ENCODE measurements at regions not wholly inside any gene's neighbourhood (a gene's known extent, or its start where the extent isn't known, plus 50 kb on each side); places are given as distances from the start of the nearest gene placed in this dataset.
"Not testable (repeated sequence)": the region's sequence is repeated elsewhere in the genome, so short reads cannot be mapped to it uniquely, and the experiment has no call there.

GRCh38 chr13:89521672-89522071 lies 1825.8 kb upstream of the MIR17HG start:
- not testable (repeated sequence) for H3K27ac Mint-ChIP-seq; H3F3A ChIP-seq (replicated peaks; ENCODE audit: low read depth); H3K4me1 ChIP-seq (ENCODE audit: insufficient read depth); H3K27ac ChIP-seq (ENCODE audit: low read depth); H3K27me3 ChIP-seq (ENCODE audit: insufficient read depth); H3K4me3 Mint-ChIP-seq; H2AFZ ChIP-seq; H3K9me2 ChIP-seq (ENCODE audit: insufficient read depth); DNase-seq (ENCODE audit: low spot score); H3K79me2 ChIP-seq (replicated peaks; ENCODE audit: insufficient read depth); H3K36me3 ChIP-seq (ENCODE audit: insufficient read depth); H3K4me2 ChIP-seq; H3K27me3 Mint-ChIP-seq (ENCODE audit: insufficient read depth, low read depth, poor library complexity); ATAC-seq; H3K4me3 ChIP-seq; H4K20me1 ChIP-seq (replicated peaks; ENCODE audit: insufficient read depth)
- peaks cover 30% of the 10 kb centered on the region for H3K36me3 Mint-ChIP-seq (ENCODE audit: low read depth)
- H3K4me1 Mint-ChIP-seq, result peaks cover 29% of the 10 kb centered on the region
- peaks cover 17% of the 10 kb centered on the region; the same call in 2 of the 3 replicates for H3K9me3 Mint-ChIP-seq

GRCh38 chr13:89541091-89542030 lies 1806.1 kb upstream of the MIR17HG start:
- H3K9me2 ChIP-seq (ENCODE audit: insufficient read depth), result no peaks in the 10 kb centered on the region; the same call in 1 of the 2 replicates
- no peak overlapping the region; the same call in 1 of the 2 replicates for H3K27ac Mint-ChIP-seq
- DNase-seq (ENCODE audit: low spot score) (no peak), ATAC-seq (no peak)
- H4K20me1 ChIP-seq (replicated peaks; ENCODE audit: insufficient read depth), result no peaks in the 10 kb centered on the region
- no peaks in the 10 kb centered on the region for H3K79me2 ChIP-seq (replicated peaks; ENCODE audit: insufficient read depth)
- no peak overlapping the region for H3K4me2 ChIP-seq
- no peaks in the 10 kb centered on the region for H3K27me3 ChIP-seq (ENCODE audit: insufficient read depth)
- H3F3A ChIP-seq (replicated peaks; ENCODE audit: low read depth), result no peaks in the 10 kb centered on the region
- H3K36me3 ChIP-seq (ENCODE audit: insufficient read depth), result no peaks in the 10 kb centered on the region
- H3K36me3 Mint-ChIP-seq (ENCODE audit: low read depth), result peaks cover 2% of the 10 kb centered on the region; the same call in 1 of the 3 replicates
- H3K4me3 ChIP-seq, result no peak overlapping the region
- no peaks in the 10 kb centered on the region for H3K9me3 Mint-ChIP-seq
- H2AFZ ChIP-seq, result no peak overlapping the region
- H3K4me1 Mint-ChIP-seq, result peaks cover 21% of the 10 kb centered on the region
- no peak overlapping the region for H3K27ac ChIP-seq (ENCODE audit: low read depth)
- no peak overlapping the region for H3K4me3 Mint-ChIP-seq
- H3K27me3 Mint-ChIP-seq (ENCODE audit: insufficient read depth, low read depth, poor library complexity), result no peaks in the 10 kb centered on the region
- H3K4me1 ChIP-seq (ENCODE audit: insufficient read depth), result peaks cover 10% of the 10 kb centered on the region; the same call in 1 of the 2 replicates
- TF ChIP-seq ZNF331 (CRISPR knock-in tag; IDR thresholded peaks at IDR 0.05; ENCODE audit: low read depth), result no peak
- TF ChIP-seq POLR2AphosphoS5 (IDR thresholded peaks at IDR 0.05; ENCODE audit: low read depth), result no peak
- TF ChIP-seq STAT1 (IDR thresholded peaks at IDR 0.05; ENCODE audit: unreplicated experiment), result no peak
- no peak for TF ChIP-seq EZH2phosphoT487 (IDR thresholded peaks at IDR 0.05; ENCODE audit: unreplicated experiment)
- TF ChIP-seq REST (IDR thresholded peaks at IDR 0.05; ENCODE audit: unreplicated experiment), result no peak

DNA sequence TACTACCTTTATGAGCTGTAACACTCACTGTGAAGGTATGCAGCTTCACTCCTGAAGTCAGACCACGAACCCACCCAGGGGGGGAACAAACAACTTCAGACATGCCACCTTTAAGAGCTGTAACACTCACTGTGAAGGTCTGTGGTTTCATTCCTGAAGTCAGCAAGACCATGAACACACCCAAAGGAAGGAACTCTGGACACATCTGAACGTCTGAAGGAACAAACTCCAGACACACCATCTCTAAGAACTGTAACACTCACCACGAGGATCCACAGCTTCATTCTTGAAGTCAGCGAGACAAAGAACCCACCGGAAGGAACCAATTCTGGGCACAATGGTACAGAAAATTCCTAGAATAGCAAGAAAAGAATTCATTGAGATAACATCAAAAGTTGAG lies 1796.5 kb upstream of the MIR17HG start:
- DNase-seq (ENCODE audit: low spot score) (no peak), ATAC-seq (no peak)
- Histone ChIP-seq H3K4me1 (ENCODE audit: insufficient read depth) (no peaks in the 10 kb centered on the region), H3K4me3 (no peak overlapping the region), H3K79me2 (replicated peaks; ENCODE audit: insufficient read depth) (no peaks in the 10 kb centered on the region), H2AFZ (no peak overlapping the region; the same call in 1 of the 2 replicates), H3K27me3 (ENCODE audit: insufficient read depth) (no peaks in the 10 kb centered on the region), H3K27ac (ENCODE audit: low read depth) (no peak overlapping the region), H3F3A (replicated peaks; ENCODE audit: low read depth) (no peaks in the 10 kb centered on the region), H4K20me1 (replicated peaks; ENCODE audit: insufficient read depth) (no peaks in the 10 kb centered on the region), H3K9me2 (ENCODE audit: insufficient read depth) (peaks cover 8% of the 10 kb centered on the region; the same call in 1 of the 2 replicates), H3K4me2 (no peak overlapping the region), H3K36me3 (ENCODE audit: insufficient read depth) (no peaks in the 10 kb centered on the region)
- Mint-ChIP-seq H3K4me3 (no peak overlapping the region), H3K4me1 (no peaks in the 10 kb centered on the region), H3K27ac (no peak overlapping the region), H3K36me3 (ENCODE audit: low read depth) (no peaks in the 10 kb centered on the region), H3K9me3 (no peaks in the 10 kb centered on the region), H3K27me3 (ENCODE audit: insufficient read depth, low read depth, poor library complexity) (no peaks in the 10 kb centered on the region)
- no peak for TF ChIP-seq STAT1 (IDR thresholded peaks at IDR 0.05; ENCODE audit: unreplicated experiment)
- TF ChIP-seq ZNF114 (CRISPR knock-in tag; IDR thresholded peaks at IDR 0.05), result no peak
- no peak for TF ChIP-seq POLR2AphosphoS5 (IDR thresholded peaks at IDR 0.05; ENCODE audit: low read depth)
- TF ChIP-seq EZH2 (IDR thresholded peaks at IDR 0.05; ENCODE audit: low read depth, unreplicated experiment), result no peak
- no peak for TF ChIP-seq REST (IDR thresholded peaks at IDR 0.05; ENCODE audit: unreplicated experiment)
- TF ChIP-seq ETS1 (IDR thresholded peaks at IDR 0.05), result no peak
- TF ChIP-seq EZH2phosphoT487 (IDR thresholded peaks at IDR 0.05; ENCODE audit: unreplicated experiment), result no peak
- no peak for TF ChIP-seq CREB1 (CRISPR knock-in tag; IDR thresholded peaks at IDR 0.05; ENCODE audit: low read depth)
- no peak for TF ChIP-seq NANOG (IDR thresholded peaks at IDR 0.05; ENCODE audit: borderline replicate concordance)

Measured in GM23338 (cell line).